ENCODE measurements at regions not wholly inside any gene's neighbourhood (a gene's known extent, or its start where the extent isn't known, plus 50 kb on each side); places are given as distances from the start of the nearest gene placed in this dataset.

DNA sequence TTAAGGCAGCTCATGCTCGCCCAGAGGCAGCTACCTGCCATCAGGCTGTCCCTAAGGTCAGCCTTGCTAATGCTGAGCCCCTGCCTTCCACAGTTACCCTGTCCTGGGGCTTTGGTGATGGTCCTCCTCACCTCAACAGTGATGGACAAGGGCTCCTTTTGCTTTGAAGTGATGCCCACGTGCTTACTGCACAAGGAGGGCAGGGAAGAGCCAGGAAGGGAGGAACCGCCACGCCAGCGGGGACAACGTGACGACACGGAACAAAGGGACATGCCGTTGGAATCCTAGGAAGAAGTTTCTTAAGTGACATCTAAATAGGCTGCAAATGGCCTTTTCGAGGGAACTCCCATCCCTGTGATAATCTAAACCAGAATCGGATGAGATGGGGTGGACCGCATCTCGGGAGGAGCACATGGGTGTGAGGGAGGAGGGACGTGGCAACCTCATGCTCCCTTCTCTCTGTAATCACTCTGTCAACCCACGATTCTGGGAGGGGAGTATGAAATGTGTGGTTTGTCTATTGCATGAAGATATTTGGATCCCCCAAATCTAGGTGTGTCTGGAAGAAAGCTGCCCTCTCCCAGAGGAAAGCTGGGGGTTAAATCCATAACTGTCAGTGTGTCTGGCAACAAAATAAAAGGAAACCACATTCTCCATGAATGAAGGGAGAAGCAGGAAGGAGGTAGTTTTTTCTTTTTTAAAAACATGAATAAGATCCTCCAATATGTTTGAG is 110.9 kb upstream of the IRF2BP2 start:
- H3K27ac ChIP-seq (ENCODE audit: extremely low read length, insufficient read depth, low read length) = peak overlapping the region; percentile 99
- CTCF ChIA-PET (ENCODE audit: low intra/inter-chr PET ratio, low total read pairs) = no interaction called here
- peak in 1 of 2 experiments; percentile 18; a peak in 2 of 4 replicates for TF ChIP-seq POLR2A (IDR thresholded peaks at IDR 0.05; ENCODE audit: insufficient read depth in 1 of 2, low read depth in 2 of 2, low read length in 2 of 2)
- no peak for TF ChIP-seq ZFP1 (CRISPR knock-in tag; IDR thresholded peaks at IDR 0.05)
- TF ChIP-seq, protein P1, sequence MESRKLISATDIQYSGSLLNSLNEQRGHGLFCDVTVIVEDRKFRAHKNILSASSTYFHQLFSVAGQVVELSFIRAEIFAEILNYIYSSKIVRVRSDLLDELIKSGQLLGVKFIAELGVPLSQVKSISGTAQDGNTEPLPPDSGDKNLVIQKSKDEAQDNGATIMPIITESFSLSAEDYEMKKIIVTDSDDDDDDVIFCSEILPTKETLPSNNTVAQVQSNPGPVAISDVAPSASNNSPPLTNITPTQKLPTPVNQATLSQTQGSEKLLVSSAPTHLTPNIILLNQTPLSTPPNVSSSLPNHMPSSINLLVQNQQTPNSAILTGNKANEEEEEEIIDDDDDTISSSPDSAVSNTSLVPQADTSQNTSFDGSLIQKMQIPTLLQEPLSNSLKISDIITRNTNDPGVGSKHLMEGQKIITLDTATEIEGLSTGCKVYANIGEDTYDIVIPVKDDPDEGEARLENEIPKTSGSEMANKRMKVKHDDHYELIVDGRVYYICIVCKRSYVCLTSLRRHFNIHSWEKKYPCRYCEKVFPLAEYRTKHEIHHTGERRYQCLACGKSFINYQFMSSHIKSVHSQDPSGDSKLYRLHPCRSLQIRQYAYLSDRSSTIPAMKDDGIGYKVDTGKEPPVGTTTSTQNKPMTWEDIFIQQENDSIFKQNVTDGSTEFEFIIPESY (CRISPR knock-in tag; IDR thresholded peaks at IDR 0.05) = peak; percentile 68; the same call in 1 of the 2 replicates
- 0 out of 2 replicates have a peak, but pooled peaks have one; percentile 16 for TF ChIP-seq HES4 (CRISPR knock-in tag; IDR thresholded peaks at IDR 0.05; ENCODE audit: borderline replicate concordance)
- TF ChIP-seq, protein P2, sequence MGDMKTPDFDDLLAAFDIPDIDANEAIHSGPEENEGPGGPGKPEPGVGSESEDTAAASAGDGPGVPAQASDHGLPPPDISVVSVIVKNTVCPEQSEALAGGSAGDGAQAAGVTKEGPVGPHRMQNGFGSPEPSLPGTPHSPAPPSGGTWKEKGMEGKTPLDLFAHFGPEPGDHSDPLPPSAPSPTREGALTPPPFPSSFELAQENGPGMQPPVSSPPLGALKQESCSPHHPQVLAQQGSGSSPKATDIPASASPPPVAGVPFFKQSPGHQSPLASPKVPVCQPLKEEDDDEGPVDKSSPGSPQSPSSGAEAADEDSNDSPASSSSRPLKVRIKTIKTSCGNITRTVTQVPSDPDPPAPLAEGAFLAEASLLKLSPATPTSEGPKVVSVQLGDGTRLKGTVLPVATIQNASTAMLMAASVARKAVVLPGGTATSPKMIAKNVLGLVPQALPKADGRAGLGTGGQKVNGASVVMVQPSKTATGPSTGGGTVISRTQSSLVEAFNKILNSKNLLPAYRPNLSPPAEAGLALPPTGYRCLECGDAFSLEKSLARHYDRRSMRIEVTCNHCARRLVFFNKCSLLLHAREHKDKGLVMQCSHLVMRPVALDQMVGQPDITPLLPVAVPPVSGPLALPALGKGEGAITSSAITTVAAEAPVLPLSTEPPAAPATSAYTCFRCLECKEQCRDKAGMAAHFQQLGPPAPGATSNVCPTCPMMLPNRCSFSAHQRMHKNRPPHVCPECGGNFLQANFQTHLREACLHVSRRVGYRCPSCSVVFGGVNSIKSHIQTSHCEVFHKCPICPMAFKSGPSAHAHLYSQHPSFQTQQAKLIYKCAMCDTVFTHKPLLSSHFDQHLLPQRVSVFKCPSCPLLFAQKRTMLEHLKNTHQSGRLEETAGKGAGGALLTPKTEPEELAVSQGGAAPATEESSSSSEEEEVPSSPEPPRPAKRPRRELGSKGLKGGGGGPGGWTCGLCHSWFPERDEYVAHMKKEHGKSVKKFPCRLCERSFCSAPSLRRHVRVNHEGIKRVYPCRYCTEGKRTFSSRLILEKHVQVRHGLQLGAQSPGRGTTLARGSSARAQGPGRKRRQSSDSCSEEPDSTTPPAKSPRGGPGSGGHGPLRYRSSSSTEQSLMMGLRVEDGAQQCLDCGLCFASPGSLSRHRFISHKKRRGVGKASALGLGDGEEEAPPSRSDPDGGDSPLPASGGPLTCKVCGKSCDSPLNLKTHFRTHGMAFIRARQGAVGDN (CRISPR knock-in tag; IDR thresholded peaks at IDR 0.05) = peak; percentile 85
- TF ChIP-seq POLR2G (IDR thresholded peaks at IDR 0.05; ENCODE audit: low read depth, low read length) = 0 out of 2 replicates have a peak, but pooled peaks have one; percentile 12
- TF ChIP-seq, protein P3, sequence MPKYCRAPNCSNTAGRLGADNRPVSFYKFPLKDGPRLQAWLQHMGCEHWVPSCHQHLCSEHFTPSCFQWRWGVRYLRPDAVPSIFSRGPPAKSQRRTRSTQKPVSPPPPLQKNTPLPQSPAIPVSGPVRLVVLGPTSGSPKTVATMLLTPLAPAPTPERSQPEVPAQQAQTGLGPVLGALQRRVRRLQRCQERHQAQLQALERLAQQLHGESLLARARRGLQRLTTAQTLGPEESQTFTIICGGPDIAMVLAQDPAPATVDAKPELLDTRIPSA (CRISPR knock-in tag; IDR thresholded peaks at IDR 0.05; ENCODE audit: borderline replicate concordance) = no peak
- peak; percentile 10; the same call in 1 of the 2 replicates for TF ChIP-seq BRD4 (CRISPR knock-in tag; IDR thresholded peaks at IDR 0.05)
- TF ChIP-seq, protein P4, sequence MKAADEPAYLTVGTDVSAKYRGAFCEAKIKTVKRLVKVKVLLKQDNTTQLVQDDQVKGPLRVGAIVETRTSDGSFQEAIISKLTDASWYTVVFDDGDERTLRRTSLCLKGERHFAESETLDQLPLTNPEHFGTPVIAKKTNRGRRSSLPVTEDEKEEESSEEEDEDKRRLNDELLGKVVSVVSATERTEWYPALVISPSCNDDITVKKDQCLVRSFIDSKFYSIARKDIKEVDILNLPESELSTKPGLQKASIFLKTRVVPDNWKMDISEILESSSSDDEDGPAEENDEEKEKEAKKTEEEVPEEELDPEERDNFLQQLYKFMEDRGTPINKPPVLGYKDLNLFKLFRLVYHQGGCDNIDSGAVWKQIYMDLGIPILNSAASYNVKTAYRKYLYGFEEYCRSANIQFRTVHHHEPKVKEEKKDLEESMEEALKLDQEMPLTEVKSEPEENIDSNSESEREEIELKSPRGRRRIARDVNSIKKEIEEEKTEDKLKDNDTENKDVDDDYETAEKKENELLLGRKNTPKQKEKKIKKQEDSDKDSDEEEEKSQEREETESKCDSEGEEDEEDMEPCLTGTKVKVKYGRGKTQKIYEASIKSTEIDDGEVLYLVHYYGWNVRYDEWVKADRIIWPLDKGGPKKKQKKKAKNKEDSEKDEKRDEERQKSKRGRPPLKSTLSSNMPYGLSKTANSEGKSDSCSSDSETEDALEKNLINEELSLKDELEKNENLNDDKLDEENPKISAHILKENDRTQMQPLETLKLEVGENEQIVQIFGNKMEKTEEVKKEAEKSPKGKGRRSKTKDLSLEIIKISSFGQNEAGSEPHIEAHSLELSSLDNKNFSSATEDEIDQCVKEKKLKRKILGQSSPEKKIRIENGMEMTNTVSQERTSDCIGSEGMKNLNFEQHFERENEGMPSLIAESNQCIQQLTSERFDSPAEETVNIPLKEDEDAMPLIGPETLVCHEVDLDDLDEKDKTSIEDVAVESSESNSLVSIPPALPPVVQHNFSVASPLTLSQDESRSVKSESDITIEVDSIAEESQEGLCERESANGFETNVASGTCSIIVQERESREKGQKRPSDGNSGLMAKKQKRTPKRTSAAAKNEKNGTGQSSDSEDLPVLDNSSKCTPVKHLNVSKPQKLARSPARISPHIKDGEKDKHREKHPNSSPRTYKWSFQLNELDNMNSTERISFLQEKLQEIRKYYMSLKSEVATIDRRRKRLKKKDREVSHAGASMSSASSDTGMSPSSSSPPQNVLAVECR (CRISPR knock-in tag; IDR thresholded peaks at IDR 0.05; ENCODE audit: borderline replicate concordance) = no peak
- 0 out of 2 replicates have a peak, but pooled peaks have one; percentile 6 for TF ChIP-seq SPEN (CRISPR knock-in tag; IDR thresholded peaks at IDR 0.05; ENCODE audit: low read depth)
- 0 out of 2 replicates have a peak, but pooled peaks have one; percentile 40 for TF ChIP-seq KAT7 (CRISPR knock-in tag; IDR thresholded peaks at IDR 0.05; ENCODE audit: borderline replicate concordance)
- peak; percentile 49 for TF ChIP-seq AGO2 (optimal IDR thresholded peaks at IDR 0.05; ENCODE audit: low read depth, low read length)

More for the DNA sequence above, 110.9 kb upstream of the IRF2BP2 start:
- H3K27me3 ChIP-seq (ENCODE audit: control insufficient read depth in 1 of 2, insufficient read depth in 2 of 2, low read length in 2 of 2) = no peaks in the 10 kb centered on the region; a peak in 1 of 5 replicates
- peaks cover 44% of the 10 kb centered on the region for H3K79me2 ChIP-seq (ENCODE audit: insufficient read depth, low read length)
- DNase-seq (ENCODE audit: low spot score) (no peak), ATAC-seq (no peak), FAIRE-seq (no peak)
- intact Hi-C loops (cut with micrococcal nuclease; ENCODE audit: unreplicated experiment) (loop anchor here (5.0 to 10.0 kb wide), 2 partner anchors 226 to 256 kb away; no protein-coding TSS in a partner anchor), in situ Hi-C loops (cut with HindIII; ENCODE audit: extremely low pct_ligation_motif_present, low pct_unique_long_range_greater_than_20kb) (loop anchor here (5.0 to 10.0 kb wide), 3 partner anchors 156 to 364 kb away; no protein-coding TSS in a partner anchor)
- peak overlapping the region; percentile 99 for H3K4me2 ChIP-seq (ENCODE audit: low read depth, low read length)
- 82% methylated on average over 14 of the region's 15 CpGs for WGBS (ENCODE audit: low lambda C conversion rate)
- H2AFZ ChIP-seq (ENCODE audit: low read length) = no peak overlapping the region
- H4K20me1 ChIP-seq (ENCODE audit: insufficient read depth, low read length) = no peaks in the 10 kb centered on the region
- no TSS peak for BruUV-seq (replicated peaks)
- H3K9me3 ChIP-seq (ENCODE audit: low read length) = no peaks in the 10 kb centered on the region
- POLR2A ChIA-PET = interaction anchor here (0.9 to 19.4 kb wide), 31 partner anchors 10 to 363 kb away, joined by 3 to 1137 read pairs (median 9); partner anchors contain the start of gene IRF2BP2
- peak overlapping the region; percentile 98 for H3K9ac ChIP-seq (ENCODE audit: insufficient read depth, low read depth, low read length)
- peaks cover 95% of the 10 kb centered on the region for H3K4me1 ChIP-seq (ENCODE audit: insufficient read depth, low read length)
- H3K36me3 ChIP-seq (replicated peaks in 1 of 2; ENCODE audit: control insufficient read depth in 1 of 2, insufficient read depth in 2 of 2, low read length in 2 of 2) = no peaks in the 10 kb centered on the region; a peak in 1 of 5 replicates
- H3K4me3 ChIP-seq (replicated peaks in 1 of 3; ENCODE audit: insufficient read depth in 1 of 3, low read depth in 2 of 3, low read length in 3 of 3) = peak overlapping the region in 1 of 3 experiments; percentile 13; a peak in 2 of 6 replicates
